ENCODE measurements at regions not wholly inside any gene's neighbourhood (a gene's known extent, or its start where the extent isn't known, plus 50 kb on each side); places are given as distances from the start of the nearest gene placed in this dataset.

DNA sequence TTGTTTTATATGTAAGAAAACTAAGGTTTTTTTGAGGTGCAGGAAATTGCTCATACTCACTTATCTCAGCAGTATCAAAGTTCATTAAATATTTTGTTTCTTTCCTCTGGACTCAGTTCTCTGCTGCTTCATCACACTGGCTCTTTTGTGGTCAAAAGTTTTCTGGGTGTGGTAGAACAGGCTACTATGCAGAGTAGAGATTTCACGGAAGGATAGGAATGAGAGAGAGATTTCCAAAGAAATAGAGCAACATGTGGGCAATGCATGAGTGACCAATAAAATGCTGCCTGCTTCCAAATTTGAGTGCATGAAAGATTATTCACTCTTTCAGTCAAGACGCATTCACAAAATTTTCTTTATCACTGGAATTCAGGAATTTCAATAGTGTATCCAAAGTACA is 577.3 kb upstream of the SEMA6D start:
- BruUV-seq (replicated peaks): no TSS peak
- intact Hi-C loops (cut with micrococcal nuclease; ENCODE audit: unreplicated experiment): no loop called here
- WGBS (ENCODE audit: low lambda C conversion rate): 2% methylated on average over 2 of the region's 2 CpGs
- no peak overlapping the region for H3K4me3 ChIP-seq (replicated peaks in 1 of 3; ENCODE audit: insufficient read depth in 1 of 3, low read depth in 2 of 3, low read length in 3 of 3)
- no peak overlapping the region for H3K4me2 ChIP-seq (ENCODE audit: low read depth, low read length)
- no peaks in the 10 kb centered on the region for H3K36me3 ChIP-seq (replicated peaks in 1 of 2; ENCODE audit: control insufficient read depth in 1 of 2, insufficient read depth in 2 of 2, low read length in 2 of 2)
- H3K9me3 ChIP-seq (ENCODE audit: low read length): peaks cover 83% of the 10 kb centered on the region
- ATAC-seq (no peak), FAIRE-seq (no peak), DNase-seq (ENCODE audit: low spot score) (no peak)
- no peak overlapping the region for H2AFZ ChIP-seq (ENCODE audit: low read length)
- TF ChIP-seq HDAC1 (CRISPR knock-in tag; IDR thresholded peaks at IDR 0.05): no peak
- TF ChIP-seq, protein P1, sequence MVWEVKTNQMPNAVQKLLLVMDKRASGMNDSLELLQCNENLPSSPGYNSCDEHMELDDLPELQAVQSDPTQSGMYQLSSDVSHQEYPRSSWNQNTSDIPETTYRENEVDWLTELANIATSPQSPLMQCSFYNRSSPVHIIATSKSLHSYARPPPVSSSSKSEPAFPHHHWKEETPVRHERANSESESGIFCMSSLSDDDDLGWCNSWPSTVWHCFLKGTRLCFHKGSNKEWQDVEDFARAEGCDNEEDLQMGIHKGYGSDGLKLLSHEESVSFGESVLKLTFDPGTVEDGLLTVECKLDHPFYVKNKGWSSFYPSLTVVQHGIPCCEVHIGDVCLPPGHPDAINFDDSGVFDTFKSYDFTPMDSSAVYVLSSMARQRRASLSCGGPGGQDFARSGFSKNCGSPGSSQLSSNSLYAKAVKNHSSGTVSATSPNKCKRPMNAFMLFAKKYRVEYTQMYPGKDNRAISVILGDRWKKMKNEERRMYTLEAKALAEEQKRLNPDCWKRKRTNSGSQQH (CRISPR knock-in tag; IDR thresholded peaks at IDR 0.05; ENCODE audit: low read depth): no peak
- TF ChIP-seq ELF4 (CRISPR knock-in tag; IDR thresholded peaks at IDR 0.05; ENCODE audit: borderline replicate concordance): no peak
- TF ChIP-seq HNRNPUL1 (IDR thresholded peaks at IDR 0.05; ENCODE audit: low read depth, low read length): no peak
- TF ChIP-seq YY1 (IDR thresholded peaks at IDR 0.05; ENCODE audit: insufficient read depth, insufficient replicate concordance, low read depth, low read length): no peak
- TF ChIP-seq ZNF547 (CRISPR knock-in tag; IDR thresholded peaks at IDR 0.05): no peak
- TF ChIP-seq GZF1 (CRISPR knock-in tag; IDR thresholded peaks at IDR 0.05): no peak
- TF ChIP-seq ZSCAN30 (CRISPR knock-in tag; IDR thresholded peaks at IDR 0.05): no peak
- TF ChIP-seq SOX13 (IDR thresholded peaks at IDR 0.05): no peak
- TF ChIP-seq SOX13 (CRISPR knock-in tag; conservative IDR thresholded peaks at IDR 0.05 in 1 of 2, IDR thresholded peaks at IDR 0.05 in 1 of 2): no peak
- CTCF ChIA-PET (ENCODE audit: low intra/inter-chr PET ratio, low total read pairs): no interaction called here
- in situ Hi-C loops (cut with HindIII; ENCODE audit: extremely low pct_ligation_motif_present, low pct_unique_long_range_greater_than_20kb): no loop called here
- POLR2A ChIA-PET: no interaction called here
- H3K27me3 ChIP-seq (ENCODE audit: control insufficient read depth in 1 of 2, insufficient read depth in 2 of 2, low read length in 2 of 2): no peaks in the 10 kb centered on the region
- no peak overlapping the region for H3K9ac ChIP-seq (ENCODE audit: insufficient read depth, low read depth, low read length)
- no peaks in the 10 kb centered on the region for H3K79me2 ChIP-seq (ENCODE audit: insufficient read depth, low read length)
- no peaks in the 10 kb centered on the region for H4K20me1 ChIP-seq (ENCODE audit: insufficient read depth, low read length)
- H3K27ac ChIP-seq (ENCODE audit: extremely low read length, insufficient read depth, low read length): no peak overlapping the region
- no peaks in the 10 kb centered on the region for H3K4me1 ChIP-seq (ENCODE audit: insufficient read depth, low read length)
